HG02870 (cell line): ENCODE measurements at regions not wholly inside any gene's neighbourhood (a gene's known extent, or its start where the extent isn't known, plus 50 kb on each side); places are given as distances from the start of the nearest gene placed in this dataset.

Experiments
- ATAC-seq: cut with Tn5 transposase; IDR thresholded peaks from one replicate; pipeline ENCODE4 v1.9.1; 2021; ENCODE audit warnings: mild to moderate bottlenecking, moderate library complexity; ENCODE audit not compliant: unreplicated experiment

- ATAC-seq, result no peak
Observed at GRCh38 chr1:72579629-72580028, 297.3 kb upstream of the NEGR1 start.

GRCh38 chr1:72570815-72571214, 288.5 kb upstream of the NEGR1 start:
- no peak for ATAC-seq

- ATAC-seq, result no peak
Observed at GRCh38 chr1:72568113-72568512, 285.8 kb upstream of the NEGR1 start.

GRCh38 chr1:72567521-72567920, 285.2 kb upstream of the NEGR1 start:
- no peak for ATAC-seq

- no peak for ATAC-seq
Observed at GRCh38 chr1:72564749-72565148, 282.4 kb upstream of the NEGR1 start.

GRCh38 chr1:72557446-72558049, 275.2 kb upstream of the NEGR1 start:
- no peak for ATAC-seq

- no peak for ATAC-seq
Observed at GRCh38 chr1:72547412-72547811, 265.1 kb upstream of the NEGR1 start.

GRCh38 chr1:72540674-72541073, 258.3 kb upstream of the NEGR1 start:
- no peak for ATAC-seq

- no peak for ATAC-seq
Observed at GRCh38 chr1:72535470-72535869, 253.1 kb upstream of the NEGR1 start.

- no peak for ATAC-seq
Observed at GRCh38 chr1:72530646-72531045, 248.3 kb upstream of the NEGR1 start.

GRCh38 chr1:72526926-72527325, 244.6 kb upstream of the NEGR1 start:
- ATAC-seq, result no peak

GRCh38 chr1:72524021-72524420, 241.7 kb upstream of the NEGR1 start:
- no peak for ATAC-seq

GRCh38 chr1:72521659-72522058, 239.3 kb upstream of the NEGR1 start:
- ATAC-seq, result no peak

- no peak for ATAC-seq
Observed at GRCh38 chr1:72516826-72517225, 234.5 kb upstream of the NEGR1 start.

- ATAC-seq, result no peak
Observed at GRCh38 chr1:72516264-72516663, 233.9 kb upstream of the NEGR1 start.

- no peak for ATAC-seq
Observed at GRCh38 chr1:72498371-72498770, 216.0 kb upstream of the NEGR1 start.

GRCh38 chr1:72489801-72490200, 207.5 kb upstream of the NEGR1 start:
- ATAC-seq, result no peak

- ATAC-seq, result no peak
Observed at GRCh38 chr1:72485801-72486200, 203.5 kb upstream of the NEGR1 start.

GRCh38 chr1:72483846-72484357, 201.6 kb upstream of the NEGR1 start:
- no peak for ATAC-seq

- ATAC-seq, result no peak
Observed at GRCh38 chr1:72482736-72483413, 200.5 kb upstream of the NEGR1 start.

- ATAC-seq, result no peak
Observed at GRCh38 chr1:72481420-72481970, 199.2 kb upstream of the NEGR1 start.

- ATAC-seq, result no peak
Observed at GRCh38 chr1:72466376-72466775, 184.0 kb upstream of the NEGR1 start.
